ENCODE measurements at regions not wholly inside any gene's neighbourhood (a gene's known extent, or its start where the extent isn't known, plus 50 kb on each side); places are given as distances from the start of the nearest gene placed in this dataset.
"Not testable (repeated sequence)": the region's sequence is repeated elsewhere in the genome, so short reads cannot be mapped to it uniquely, and the experiment has no call there.

DNA sequence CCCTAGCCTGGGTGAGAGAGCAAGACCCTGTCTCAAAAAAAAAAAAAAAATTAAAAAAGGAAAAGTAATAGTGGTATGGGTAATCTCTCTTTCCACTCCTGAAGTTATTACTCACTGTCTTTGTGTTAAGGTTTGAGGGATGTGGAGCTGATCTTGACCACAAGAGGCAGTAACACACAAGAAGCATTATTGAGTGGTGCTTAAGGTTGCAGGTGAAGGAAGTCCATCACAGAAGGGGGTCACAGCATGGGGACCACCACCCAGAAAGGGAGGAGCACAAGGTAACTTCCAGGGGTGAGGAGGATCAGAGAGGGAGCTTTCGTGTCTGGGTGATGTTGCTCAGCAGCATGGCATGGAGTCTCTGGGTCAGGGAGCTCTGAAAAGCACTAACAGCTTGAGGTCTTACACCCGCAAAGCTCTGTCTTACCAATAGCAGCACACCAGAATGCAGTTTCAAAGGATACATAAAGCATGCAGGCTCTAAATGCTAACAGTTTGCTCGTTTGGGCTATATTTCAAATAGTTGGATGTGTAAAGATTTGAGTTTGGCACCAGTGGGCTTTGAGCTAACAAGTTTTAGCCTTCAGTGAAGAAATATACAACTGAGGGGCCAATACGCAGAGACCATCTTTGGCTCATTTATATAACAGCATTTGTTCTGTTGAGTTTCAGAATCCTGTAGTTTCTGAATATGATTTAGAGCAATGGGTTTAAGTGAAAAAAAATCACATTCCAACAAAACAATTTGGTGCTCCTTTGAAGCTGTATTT lies 100.4 kb upstream of the DNAJC1 start:
- TF ChIP-seq, protein P1, sequence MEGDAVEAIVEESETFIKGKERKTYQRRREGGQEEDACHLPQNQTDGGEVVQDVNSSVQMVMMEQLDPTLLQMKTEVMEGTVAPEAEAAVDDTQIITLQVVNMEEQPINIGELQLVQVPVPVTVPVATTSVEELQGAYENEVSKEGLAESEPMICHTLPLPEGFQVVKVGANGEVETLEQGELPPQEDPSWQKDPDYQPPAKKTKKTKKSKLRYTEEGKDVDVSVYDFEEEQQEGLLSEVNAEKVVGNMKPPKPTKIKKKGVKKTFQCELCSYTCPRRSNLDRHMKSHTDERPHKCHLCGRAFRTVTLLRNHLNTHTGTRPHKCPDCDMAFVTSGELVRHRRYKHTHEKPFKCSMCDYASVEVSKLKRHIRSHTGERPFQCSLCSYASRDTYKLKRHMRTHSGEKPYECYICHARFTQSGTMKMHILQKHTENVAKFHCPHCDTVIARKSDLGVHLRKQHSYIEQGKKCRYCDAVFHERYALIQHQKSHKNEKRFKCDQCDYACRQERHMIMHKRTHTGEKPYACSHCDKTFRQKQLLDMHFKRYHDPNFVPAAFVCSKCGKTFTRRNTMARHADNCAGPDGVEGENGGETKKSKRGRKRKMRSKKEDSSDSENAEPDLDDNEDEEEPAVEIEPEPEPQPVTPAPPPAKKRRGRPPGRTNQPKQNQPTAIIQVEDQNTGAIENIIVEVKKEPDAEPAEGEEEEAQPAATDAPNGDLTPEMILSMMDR (IDR thresholded peaks at IDR 0.05; ENCODE audit: borderline replicate concordance, insufficient read depth, low read depth, low read length): 0 out of 2 replicates have a peak, but pooled peaks have one; percentile 26
- no peak overlapping the region for H3K4me3 ChIP-seq (ENCODE audit: low read depth, low read length)

DNA sequence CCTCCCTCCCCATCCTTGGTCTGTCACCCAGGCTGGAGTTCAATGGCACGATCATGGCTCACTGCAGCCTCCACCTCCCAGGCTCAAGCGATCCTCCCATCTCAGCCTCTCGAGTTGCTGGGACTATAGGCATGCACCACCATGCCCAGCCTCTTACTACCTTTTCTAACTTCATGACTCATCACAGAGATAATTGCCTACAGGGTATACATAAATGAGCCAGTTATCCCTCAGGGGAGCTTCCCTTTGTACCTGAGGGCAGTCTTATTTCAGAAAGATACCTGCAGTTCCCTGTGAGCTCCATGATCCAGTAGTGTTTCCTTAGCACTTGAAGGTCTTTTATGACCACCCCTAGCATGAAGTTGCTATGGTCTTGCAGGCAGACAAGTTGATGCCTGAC lies 94.2 kb upstream of the DNAJC1 start:
- TF ChIP-seq, protein P1 (IDR thresholded peaks at IDR 0.05; ENCODE audit: borderline replicate concordance, insufficient read depth, low read depth, low read length): no peak
- H3K4me3 ChIP-seq (ENCODE audit: low read depth, low read length): no peak overlapping the region

DNA sequence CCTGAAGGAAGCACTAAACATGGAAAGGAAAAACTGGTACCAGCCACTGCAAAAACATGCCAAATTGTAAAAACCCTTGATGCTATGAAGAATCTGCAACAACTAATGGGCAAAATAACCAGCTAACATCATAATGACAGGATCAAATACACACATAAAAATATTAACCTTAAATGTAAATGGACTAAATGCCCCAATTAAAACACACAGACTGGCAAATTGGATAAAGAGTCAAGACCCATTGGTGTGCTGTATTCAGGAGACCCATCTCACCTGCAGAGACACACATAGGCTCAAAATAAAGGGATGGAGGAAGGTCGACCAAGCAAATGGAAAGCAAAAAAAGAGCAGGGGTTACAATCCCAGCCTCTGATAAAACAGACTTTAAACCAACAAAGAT lies 87.7 kb upstream of the DNAJC1 start:
- not testable (repeated sequence) for H3K4me3 ChIP-seq (ENCODE audit: low read depth, low read length)

DNA sequence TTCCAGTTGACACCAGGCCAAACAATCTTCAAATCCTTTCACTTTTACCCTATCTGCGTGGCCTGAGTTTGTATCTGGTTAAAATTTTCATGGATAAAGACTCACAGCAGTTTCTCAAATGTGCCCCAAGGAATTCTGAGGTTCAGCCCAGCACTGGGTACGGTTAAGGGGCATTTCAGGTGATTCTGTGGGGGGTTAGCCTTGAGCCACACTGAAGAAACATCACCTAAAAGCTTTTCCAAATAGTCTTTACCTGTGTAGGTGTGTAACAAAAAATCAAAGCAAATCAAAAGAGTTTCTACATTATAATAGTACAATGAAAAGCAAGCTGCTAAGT lies 83.8 kb upstream of the DNAJC1 start:
- TF ChIP-seq, protein P1 (IDR thresholded peaks at IDR 0.05; ENCODE audit: borderline replicate concordance, insufficient read depth, low read depth, low read length): no peak
- no peak overlapping the region for H3K4me3 ChIP-seq (ENCODE audit: low read depth, low read length)

DNA sequence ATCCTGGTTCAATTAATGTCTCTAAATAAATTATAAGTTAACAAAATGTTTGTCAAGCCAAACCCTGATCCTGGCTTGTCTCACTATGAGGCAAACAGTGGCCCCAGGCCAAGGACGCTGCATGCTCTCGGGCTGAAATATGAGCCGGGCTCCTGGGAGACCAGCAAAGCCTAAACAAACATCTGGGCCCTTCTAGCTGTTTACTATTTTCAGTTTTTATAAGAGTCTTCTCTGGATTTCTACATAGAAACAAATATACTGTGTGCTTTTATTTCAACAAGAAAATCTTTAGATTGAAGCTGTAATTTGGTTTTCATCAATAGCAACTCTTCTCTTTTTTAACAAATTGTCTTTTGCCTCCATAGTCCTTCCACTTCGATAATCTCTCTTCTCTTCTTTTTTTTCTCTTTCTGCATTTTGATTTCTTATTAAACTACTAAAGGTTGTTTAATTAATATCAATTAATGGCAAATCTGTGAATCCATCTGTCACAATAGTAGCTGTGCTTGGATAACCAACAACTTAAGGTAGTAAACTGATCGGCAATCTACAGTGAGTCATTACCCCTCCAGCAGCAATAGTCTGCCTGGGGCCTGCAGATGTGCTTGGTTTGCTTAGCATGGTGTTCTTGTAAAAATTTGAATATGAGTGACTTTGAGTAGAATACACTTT lies 83.3 kb upstream of the DNAJC1 start:
- TF ChIP-seq, protein P1 (IDR thresholded peaks at IDR 0.05; ENCODE audit: borderline replicate concordance, insufficient read depth, low read depth, low read length): no peak
- no peak overlapping the region for H3K4me3 ChIP-seq (ENCODE audit: low read depth, low read length)

DNA sequence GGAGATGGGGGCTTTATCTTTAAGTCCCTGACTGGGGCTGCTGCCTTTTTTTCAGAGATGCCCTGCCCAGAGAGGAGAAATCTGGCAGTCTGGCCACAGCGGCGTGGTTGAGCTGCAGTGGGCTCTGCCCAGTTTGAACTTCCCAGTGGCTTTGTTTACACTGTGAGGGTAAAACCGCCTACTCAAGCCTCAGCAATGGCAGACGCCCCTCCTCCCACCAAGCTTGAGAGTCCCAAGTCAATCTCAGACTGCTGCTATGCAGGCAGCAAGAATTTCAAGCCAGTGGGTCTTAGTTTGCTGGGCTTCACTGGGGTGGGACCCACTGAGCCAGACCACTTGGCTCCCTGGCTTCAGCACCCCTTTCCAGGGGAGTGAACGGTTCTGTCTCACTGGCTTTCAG lies 76.4 kb upstream of the DNAJC1 start:
- H3K4me3 ChIP-seq (ENCODE audit: low read depth, low read length): not testable (repeated sequence)

DNA sequence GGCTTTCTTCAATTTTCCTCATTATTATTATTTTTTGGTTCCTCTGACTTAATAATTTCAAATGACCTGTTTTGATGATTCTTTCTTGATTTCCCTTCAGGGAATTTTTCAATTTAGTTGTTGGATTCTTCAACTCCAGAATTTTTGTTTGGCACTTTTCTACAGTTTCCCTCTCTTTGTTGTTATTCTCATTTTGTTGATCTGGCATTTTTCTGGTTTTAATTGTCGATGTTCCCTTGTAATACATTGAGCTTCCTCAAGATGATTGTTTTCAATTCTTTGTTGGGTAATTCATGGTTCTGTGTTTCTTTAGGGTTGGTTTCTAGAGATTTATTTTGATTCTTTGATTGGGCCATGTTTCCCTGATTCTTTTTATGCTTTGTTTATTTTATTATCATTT lies 67.8 kb upstream of the DNAJC1 start:
- TF ChIP-seq, protein P1 (IDR thresholded peaks at IDR 0.05; ENCODE audit: borderline replicate concordance, insufficient read depth, low read depth, low read length): no peak
- no peak overlapping the region for H3K4me3 ChIP-seq (ENCODE audit: low read depth, low read length)

DNA sequence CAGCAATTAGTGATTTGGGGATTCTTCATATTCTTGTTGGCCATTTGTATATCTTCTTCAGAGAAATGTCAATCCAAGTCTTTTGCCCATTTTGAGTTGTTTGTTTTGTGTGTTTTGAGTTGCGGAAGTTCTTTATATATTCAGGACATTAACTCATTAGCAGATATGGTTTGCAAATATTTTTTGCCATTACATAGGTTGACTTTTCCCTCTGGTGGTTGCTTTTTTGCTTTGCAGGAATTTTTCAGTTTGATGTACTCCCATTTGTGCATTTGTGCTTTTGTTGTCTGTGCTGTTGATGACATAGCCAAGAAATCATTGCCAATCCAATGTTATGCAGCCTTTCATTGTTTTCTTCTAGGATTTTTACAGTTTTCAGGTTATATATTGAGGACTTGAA lies 63.6 kb upstream of the DNAJC1 start:
- TF ChIP-seq, protein P1 (IDR thresholded peaks at IDR 0.05; ENCODE audit: borderline replicate concordance, insufficient read depth, low read depth, low read length): no peak
- H3K4me3 ChIP-seq (ENCODE audit: low read depth, low read length): no peak overlapping the region

DNA sequence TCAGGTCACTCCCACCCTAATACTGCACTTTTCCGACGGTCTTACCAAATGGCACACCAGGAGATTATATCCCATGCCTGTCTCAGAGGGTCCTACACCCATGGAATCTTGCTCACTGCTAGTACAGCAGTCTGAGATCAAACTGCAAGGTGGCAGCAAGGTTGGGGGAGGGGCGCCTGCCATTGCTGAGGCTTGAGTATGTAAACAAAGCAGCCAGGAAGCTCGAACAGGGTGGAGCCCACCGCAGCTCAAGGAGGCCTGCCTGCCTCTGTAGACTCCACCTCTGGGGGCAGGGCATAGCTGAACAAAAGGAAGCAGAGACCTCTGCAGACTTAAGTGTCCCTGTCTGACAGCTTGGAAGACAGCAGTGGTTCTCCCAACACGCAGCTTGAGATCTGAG lies 57.5 kb upstream of the DNAJC1 start:
- not testable (repeated sequence) for H3K4me3 ChIP-seq (ENCODE audit: low read depth, low read length)
